GM19351 (cell line): ENCODE measurements at regions not wholly inside any gene's neighbourhood (a gene's known extent, or its start where the extent isn't known, plus 50 kb on each side); places are given as distances from the start of the nearest gene placed in this dataset.
"Not testable (repeated sequence)": the region's sequence is repeated elsewhere in the genome, so short reads cannot be mapped to it uniquely, and the experiment has no call there.

Experiments
- ATAC-seq: cut with Tn5 transposase; IDR thresholded peaks from one replicate; pipeline ENCODE4 v1.9.1; 2021; ENCODE audit warnings: mild to moderate bottlenecking, moderate library complexity; ENCODE audit not compliant: unreplicated experiment

DNA sequence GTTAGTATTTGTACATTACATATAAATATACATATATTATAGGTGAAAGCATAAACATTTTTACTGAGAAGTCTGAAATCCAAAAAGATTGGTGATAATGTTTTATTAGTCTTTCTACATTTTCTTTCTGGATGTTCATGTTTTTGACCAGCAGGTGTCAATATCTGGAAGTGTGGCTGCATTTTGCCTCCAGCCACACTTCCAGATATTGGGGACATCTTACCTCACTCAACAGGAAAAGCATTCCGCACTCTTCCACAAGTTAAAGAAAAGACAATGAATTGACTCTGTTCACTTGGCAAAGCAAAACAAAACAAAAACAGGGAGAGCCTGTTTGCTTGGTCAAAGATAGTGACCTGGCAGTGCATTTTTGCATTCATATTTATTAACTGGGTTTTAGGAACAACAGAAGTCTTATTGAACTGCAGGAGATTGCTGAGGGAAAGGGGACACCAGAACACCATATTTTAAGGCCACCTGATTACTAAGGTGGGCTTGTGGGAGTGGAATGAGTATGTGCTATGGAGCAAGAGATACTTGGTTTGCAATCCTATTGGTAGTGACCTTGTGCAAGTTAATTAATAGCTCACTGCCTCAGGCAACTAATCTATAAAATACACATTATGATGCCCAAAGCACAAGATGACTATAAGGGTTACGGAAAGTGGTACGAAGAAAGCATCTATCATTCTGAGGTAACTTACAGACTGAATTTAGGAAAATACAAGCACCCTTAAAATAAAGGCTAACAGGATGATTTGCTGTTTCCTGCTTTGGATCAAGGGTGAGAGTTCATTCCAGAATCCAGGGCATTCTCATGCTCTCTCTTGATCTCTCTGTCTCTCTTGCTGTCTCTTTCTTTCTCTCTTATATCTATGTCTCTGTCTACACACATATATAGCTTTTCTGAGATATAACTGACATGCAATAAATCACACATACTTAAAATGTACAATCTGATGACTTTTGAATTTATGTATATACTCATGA lies 389.9 kb upstream of the EMCN start:
- no peak for ATAC-seq

DNA sequence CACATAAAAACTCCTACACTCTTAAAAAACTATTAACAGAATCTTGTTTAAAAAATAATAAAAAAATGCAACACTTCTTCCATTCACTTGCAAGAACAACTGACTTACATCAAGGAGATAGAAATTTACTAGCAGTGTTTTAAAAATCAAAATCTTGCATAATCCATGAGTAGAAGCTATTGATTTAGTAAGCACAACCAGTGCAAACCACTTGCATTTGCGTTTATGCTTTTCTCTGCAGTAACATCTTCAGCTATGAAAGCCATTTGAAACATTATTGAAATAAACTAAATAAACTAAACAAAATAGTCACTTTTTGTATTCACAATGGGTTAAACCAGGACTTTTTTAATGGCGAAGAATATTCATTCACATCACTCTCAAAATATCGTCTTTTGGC lies 389.2 kb upstream of the EMCN start:
- ATAC-seq, result no peak

DNA sequence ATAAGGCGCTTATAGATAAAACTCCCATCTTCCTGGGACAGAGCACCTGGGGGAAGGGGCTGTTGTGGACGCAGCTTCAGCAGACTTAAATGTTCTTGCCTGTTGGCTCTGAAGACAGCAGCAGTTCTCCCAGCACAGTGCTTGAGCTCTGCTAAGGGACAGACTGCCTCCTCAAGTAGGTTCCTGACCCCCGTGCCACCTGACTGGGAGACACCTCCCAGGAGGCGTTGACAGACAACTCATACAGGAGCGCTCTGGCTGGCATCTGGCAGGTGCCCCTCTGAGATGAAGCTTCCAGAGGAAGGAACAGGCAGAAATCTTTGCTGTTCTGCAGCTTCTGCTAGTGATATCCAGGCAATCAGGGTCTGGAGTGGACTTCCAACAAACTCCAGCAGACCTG lies 383.1 kb upstream of the EMCN start:
- not testable (repeated sequence) for ATAC-seq

DNA sequence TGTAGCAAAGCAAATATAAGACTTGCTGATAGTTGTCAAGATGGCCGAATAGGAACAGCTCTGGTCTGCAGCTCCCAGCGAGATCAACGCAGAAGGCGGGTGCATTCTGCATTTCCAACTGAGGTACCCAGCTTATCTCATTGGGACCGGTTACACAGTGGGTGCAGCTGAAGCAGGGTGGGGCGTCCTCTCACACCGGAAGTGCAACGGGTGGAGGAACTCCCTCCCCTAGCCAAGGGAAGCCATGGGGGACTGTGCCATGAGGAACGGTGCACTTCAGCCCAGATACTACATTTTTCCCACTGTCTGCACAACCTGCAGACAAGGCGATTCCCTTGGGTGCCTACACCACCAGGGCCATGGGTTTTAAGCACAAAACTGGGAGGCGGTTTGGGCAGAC lies 382.3 kb upstream of the EMCN start:
- ATAC-seq, result no peak

DNA sequence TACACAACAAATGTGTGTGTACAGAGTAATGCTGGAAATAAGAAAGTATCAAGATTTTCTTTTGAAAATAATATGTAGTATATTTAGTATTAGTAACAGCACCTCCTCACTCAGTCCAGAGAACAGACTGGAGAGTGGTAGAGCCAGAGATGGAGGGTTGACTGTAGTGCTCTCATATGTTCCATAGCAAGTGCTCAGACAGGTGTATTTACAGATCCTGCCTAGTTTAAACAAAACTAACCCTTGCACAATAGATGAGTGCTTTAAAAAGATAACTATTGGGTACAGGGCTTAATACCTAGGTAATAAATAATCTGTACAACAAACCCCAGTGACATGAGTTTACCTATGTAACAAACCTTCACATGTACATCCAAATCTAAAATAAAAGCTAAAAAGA lies 381.0 kb upstream of the EMCN start:
- ATAC-seq, result no peak

DNA sequence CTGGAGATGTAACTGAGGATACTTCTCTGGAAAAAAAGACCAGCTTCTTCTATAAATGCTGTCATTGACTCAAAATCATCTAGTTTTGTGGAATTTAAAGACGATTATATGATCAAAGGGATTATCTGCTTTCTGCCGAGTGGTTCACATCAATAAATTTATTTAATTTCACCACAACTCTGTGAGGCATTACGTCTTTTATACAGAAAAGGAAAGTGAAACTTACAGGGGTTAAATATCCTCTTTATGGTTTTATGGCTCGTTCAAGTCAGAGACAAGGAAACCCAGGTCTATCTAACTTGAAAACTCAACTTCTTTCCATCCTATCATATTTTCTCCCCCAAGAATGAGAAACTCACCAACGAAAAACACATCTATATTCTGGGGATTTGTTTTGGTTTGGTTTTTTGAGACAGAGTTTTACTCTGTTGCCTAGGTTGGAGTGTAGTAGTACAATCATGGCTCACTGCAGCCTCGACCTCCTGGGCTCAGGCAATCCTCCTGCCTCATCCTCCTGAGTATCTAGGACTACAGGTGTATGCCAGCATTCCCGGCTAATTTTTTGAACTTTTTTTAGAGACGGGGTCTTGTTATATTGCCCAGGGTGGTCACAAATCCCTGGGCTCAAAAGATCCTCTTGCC lies 377.9 kb upstream of the EMCN start:
- ATAC-seq, result peak; percentile 95

DNA sequence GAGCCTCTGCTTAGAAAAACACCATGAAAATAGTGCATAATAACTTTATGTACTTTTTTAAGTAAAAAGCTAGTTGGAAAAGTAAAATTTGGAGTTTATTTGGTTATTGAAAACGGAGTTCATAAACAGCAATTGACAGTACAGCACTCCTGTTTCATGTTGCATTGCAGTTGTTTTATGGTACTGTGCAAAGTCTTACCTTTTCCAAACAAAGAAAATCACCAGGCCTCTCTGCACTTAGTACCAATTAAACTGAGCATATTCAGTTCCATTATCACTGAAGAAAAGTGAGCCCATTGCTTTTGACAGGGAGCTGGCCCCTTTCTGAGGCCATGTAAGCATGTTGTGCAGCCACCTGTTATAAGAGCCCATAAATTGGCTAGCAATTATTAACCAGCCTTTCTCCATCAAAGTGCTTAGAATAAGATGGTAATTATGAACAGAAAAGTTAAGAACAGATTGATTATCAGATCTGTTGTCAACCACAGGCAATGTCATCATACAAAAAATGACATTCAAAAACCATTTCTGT lies 376.6 kb upstream of the EMCN start:
- no peak for ATAC-seq

DNA sequence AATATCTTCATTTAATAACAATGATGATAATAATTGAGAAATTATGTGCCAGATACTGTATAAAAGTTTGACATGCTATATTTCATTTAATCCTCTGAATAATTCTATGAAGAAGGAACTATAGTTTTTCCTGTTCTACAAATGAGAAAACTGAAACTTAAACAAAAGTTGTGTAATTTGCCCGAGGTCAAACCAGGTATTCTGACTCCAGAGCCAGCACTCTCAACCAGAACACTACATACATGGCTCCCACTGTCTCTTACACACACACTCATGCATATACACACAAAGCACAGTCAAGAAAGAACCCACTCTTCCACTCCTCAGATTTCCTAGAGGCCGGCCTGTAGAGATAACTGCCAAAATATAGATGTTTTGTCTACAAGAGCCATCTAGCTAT lies 374.0 kb upstream of the EMCN start:
- no peak for ATAC-seq

DNA sequence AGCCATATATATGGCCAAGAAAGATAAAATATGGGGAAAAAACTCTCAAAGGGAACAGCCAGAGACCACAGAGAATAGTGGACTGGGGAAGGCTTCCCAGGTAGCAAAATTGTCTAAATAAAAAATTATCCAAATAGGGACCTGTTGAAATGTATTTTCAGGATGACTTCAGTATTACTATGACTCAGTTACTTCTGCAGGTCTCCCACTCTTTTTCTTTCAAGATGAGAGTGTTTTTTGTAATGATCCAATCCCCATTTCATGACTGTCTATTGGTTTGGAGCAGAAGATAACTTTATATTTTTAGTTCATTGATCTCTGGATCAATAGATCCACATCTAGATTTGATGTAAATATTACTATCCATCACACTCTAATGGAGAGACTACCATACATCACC lies 372.1 kb upstream of the EMCN start:
- no peak for ATAC-seq

DNA sequence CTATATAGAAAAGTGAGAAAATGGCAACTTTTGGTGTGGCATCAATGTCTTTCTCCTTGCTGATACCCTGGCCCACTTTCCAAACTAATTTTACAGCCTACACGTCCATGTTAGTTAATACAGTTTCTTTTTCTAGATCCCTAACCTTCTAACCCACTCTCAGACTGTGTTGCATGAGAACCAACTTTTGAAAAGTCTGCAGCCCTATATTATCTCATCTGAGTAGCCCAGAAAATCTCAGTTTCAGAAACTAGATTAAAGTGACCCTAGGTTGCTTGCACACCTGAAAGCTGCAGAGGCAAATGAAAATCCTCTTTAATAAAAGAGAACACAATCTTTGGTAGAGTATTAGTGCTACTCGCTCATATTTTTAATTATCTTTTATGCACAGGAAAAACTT lies 371.6 kb upstream of the EMCN start:
- ATAC-seq, result peak; percentile 92

DNA sequence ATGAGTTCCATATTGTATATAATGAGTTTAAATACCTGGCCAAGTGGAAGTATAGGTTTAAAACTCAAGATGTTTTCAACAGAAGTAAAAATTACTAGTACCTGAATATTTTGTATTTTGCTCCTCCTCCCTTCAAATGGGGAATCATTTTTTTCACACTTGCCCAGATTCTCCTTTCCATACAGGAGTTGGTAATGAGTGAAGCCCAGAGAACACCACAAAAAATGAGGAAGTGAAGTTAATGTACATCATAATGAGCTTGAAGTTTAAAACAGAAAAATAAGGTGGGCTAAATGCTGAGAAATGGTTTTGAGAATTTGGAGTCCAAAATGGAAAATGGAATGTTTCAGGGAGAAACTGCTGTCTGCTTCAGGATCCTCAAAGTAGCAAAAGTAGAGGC lies 364.8 kb upstream of the EMCN start:
- no peak for ATAC-seq

DNA sequence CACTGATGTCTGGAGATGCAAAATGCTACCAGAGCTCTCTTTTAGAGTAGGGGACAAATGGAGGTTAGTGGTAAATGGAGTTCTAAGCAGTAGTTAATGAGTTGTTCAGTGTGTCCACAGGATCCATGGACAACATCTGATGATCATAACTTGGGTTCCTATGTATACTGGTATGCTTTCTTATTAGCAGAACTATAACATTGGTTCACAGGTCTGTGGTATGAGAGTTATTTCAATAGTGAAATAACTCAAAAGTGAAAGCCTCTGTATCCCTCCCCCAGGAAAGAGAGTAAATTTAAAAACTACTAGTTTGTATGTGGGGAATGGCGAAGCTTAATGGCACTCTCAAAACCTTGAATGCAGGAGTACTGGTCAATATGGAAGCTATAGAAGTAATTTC lies 363.5 kb upstream of the EMCN start:
- peak; percentile 69 for ATAC-seq

DNA sequence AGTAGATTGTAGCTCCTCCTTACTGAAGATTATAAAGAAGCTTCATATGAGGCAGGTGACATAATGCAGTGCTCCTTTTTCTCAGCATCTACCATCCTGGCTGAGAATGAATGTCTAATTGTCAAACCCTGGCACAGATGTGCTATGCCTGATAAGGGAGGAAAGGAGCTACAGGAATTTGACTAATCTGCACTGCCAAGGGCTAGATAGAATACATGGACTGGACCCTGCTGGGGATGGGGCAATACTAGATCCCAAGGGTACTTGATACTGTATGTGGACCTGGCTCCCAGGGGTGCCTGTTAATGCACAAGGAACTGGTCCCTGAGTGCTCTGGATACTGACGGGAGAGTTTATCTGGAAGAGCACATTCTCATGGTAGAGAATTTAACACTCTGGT lies 362.2 kb upstream of the EMCN start:
- ATAC-seq, result no peak

DNA sequence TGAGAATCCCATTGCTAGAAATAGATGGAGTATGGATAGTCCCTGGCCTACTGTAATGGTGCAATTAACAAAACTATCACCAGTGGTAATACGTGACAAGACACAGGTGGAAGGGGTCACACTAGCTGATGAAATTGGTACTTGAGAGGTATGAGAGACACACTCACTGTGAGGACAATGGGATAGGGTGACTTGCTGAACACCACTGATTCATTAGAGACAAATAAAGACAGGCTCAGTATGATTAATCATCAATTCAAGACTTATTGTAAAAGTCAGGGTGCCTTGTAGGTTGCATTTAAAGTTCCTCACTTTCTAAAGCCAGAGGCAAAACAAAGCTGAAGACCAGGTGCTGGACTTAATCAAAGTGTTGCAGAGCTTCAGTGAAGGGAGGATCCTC lies 361.6 kb upstream of the EMCN start:
- ATAC-seq, result no peak

DNA sequence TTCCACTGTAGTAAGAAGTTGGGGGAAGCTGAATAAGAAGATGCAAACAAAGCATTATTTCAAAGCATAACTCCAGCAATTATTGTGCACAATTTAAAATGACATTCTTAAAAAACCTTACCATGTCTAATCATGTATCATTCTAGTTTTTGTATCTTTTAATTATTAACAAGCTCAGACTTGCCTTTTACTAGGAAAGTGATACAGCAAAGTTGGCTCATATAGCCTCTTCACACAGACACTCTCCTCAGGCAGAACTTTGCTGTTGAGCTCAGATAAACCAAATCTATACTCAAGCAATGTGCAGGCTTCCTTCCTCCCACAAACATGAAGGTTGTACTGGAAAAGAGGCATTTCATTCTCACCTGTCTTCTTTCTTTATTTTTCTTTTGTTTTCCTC lies 358.7 kb upstream of the EMCN start:
- ATAC-seq, result no peak

DNA sequence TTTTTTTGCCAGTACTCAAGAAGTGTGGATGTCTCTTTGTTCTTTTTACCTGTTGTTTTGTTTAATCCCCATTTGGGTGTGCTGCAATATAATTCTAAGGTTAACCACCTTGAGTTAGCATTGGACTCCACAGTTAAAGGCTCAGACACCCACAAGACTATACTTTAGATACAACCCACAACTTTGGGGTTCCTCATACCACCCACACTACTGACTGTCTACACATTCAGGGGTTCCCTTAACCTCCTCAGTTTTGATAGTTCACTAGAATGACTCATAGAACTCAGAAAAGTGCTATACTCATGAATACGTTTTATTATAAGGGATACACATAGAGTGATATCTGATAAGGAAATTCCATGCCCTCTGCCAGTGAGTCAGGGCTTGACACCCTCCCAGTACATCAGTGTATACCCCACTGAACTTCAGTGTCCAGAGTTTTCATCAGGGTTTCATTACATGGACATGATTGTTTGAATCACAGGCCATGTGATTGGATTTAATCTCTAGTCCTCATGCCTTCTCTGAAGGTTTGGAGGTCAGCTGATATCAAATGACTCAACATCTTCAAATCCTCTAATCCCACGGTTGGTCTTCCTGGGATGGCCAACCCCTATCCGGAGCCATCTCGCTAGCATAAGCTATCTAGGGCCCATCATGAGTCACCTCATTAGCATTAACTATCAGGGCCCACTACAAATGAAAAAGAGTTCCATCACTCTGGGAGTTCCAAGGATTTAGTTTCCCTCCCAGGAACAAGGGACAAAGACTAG lies 357.7 kb upstream of the EMCN start:
- no peak for ATAC-seq

DNA sequence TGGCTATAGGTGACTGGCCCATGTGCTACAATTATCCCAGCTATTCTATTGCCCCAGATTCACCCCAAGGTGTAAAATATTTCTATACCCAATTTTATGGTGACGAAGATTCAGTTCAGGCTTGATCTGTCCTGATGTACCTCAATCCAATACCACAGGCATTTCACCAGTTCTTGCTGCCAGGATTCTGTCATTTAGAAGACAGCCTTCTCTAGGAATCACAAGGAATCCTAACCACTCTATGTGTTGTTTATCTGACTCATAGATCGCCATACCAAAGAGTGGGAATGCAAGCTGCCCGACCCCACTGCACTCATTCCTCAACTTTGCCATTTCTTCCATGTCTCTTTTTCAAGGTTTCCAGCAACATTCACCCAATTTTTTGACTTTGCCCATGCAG lies 355.0 kb upstream of the EMCN start:
- no peak for ATAC-seq

DNA sequence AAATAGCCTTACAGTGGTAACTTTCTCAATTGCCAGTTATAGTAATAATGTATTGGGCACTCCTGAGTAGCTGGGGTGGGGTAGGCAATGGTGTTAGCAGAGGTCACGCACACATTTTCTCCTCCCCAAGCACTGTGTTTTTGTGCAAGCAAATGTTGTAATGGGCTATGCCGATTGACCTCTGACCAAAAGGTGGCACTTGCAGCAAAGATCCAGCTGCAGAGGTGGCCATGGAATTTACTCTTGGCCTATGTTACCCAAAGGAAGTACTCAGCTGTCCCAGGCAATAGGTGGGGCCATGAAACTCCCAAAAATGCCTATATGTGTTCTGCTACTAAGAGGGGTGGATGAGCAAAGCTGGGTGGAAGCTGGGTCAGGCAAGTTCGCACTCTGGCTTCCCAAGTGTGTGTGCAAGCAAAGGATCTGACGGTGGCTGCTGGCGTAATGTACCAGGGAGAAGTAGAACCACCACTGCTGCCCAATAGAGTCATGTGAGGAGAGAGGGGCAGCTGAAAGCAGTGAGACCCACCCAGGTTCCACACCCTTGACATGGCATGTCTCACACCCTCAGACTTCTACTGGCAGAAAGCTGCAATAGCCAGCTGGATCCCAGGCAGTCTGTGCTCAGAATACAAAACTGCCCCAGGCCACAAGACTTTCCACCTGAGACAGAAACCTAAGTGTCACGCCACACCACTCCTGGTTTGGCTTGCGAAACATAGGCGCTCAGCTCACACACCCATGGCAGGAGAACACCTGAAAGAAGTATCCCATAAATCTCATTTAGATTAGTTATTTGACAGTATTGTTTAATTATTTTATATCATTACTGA lies 353.3 kb upstream of the EMCN start:
- ATAC-seq, result no peak

DNA sequence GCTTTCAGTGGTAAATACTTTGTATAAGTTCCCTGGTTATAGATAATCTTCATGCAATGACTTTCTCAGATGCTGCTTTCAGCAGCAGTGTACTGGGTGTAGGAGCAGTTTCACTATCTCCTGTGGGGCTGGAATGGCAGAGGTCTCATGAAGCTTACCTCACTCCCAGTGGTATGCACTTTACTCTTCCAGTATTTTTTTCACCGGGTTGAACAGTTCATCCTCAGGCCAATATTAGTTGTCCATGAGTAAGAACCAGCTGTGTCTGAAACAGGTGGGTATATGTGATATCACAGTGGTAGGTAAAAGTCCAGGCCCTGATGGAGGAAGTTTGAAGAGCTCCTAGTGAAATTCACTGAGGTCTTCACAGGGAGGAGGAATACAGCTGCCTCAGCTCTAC lies 351.5 kb upstream of the EMCN start:
- no peak for ATAC-seq

DNA sequence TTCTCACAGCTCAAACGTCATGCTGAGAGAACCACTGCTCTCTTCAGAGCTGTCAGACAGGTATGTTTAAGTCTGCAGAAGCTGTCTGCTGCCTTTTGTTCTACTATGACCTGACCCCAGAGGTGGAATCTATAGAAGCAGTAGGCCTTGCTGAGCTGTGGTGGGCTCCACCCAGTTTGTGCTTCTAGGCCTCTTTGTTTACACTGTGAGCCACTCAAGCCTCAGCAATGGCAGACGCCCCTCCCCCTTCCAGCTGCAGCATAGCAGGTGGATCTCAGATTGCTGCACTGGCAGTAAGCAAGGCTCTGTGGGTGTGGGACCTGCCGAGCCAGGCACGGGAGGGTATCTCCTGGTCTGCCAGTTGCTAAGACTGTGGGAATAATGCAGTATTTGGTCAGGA lies 350.5 kb upstream of the EMCN start:
- ATAC-seq, result not testable (repeated sequence)

DNA sequence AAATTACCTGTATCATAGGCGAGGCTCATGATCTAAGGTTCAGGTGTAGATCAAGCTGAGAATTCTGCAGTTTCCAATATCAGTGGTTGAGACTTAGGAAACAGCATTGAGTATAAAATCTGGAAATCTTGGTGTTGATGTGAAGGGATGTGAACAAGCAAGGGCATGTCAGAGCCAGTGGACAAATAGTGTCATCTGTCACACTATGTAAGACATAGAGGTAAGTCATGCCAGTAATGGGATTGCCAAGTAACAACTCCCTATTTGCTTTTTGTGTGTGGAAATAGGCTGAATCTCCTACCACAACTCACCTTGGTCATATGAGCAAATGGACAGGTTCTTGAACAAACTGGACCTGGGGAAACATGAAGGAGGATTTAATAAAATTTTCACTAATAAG lies 334.5 kb upstream of the EMCN start:
- no peak for ATAC-seq
